Stimulated activated naive B cell treated with anti-CD40 and anti-IgM and Interleukin-4, amounts not matched to agents 10 μg/mL and 1 μg/mL and 100 μg/mL, for 72 hours (primary cell): ENCODE measurements at regions not wholly inside any gene's neighbourhood (a gene's known extent, or its start where the extent isn't known, plus 50 kb on each side); places are given as distances from the start of the nearest gene placed in this dataset.
"Not testable (repeated sequence)": the region's sequence is repeated elsewhere in the genome, so short reads cannot be mapped to it uniquely, and the experiment has no call there.

ENCODE experiments used
- ATAC-seq, 2 donors: fragments of 150-1000 bp; cut with Tn5 transposase; replicated peaks; 2 replicates each; pipeline ENCODE4 v1.10.0; 2021; ENCODE audit warnings: moderate library complexity in 1 of 2
- DNase-seq: peaks from one replicate; pipeline ENCODE4 v3.0.0; 2021
- H3K27ac Mint-ChIP-seq: one replicate; pipeline ENCODE4 v1.8.0; 2022; ENCODE audit warnings: mild to moderate bottlenecking, mixed read lengths
- H3K27me3 Mint-ChIP-seq, 2 donors: one replicate each; pipeline ENCODE4 v1.8.0; 2022; ENCODE audit warnings: mixed read lengths in 2 of 2
- H3K36me3 Mint-ChIP-seq, 2 donors: one replicate each; pipeline ENCODE4 v1.8.0; 2022; ENCODE audit warnings: mixed read lengths in 2 of 2, mild to moderate bottlenecking in 1 of 2
- H3K4me1 Mint-ChIP-seq, 2 donors: one replicate each; pipeline ENCODE4 v1.8.0; 2022; ENCODE audit warnings: mixed read lengths in 2 of 2, mild to moderate bottlenecking in 1 of 2
- H3K4me3 Mint-ChIP-seq, 2 donors: one replicate each; pipeline ENCODE4 v1.8.0; 2022; ENCODE audit warnings: mild to moderate bottlenecking in 2 of 2, mixed read lengths in 2 of 2, moderate library complexity in 1 of 2
- H3K9me3 Mint-ChIP-seq, 2 donors: one replicate each; pipeline ENCODE4 v1.8.0; 2022; ENCODE audit warnings: mixed read lengths in 2 of 2, mild to moderate bottlenecking in 1 of 2

DNA sequence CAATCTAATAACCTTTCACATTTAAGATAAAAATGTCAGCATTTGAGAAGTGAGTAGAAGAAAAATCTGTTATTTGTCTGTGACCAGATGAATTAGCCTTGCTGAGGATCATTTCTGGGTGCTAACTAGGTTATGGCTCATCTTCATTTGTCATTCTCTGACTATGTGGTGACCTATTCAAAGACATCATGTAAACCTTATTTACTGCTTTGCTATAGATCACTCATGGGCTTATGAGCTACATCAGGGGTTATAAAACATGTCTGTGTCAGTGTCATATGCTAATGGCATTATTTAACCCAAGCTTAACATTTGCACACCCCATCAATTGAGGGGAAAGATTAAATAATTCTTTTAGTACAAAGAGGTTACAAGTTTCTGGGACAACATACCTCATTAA lies 555.5 kb upstream of the CYLC2 start:
- H3K27me3 Mint-ChIP-seq: no peaks in the 10 kb centered on the region
- no peak overlapping the region for H3K27ac Mint-ChIP-seq
- no peaks in the 10 kb centered on the region for H3K4me1 Mint-ChIP-seq
- no peak for DNase-seq
- ATAC-seq: no peak
- no peak overlapping the region for H3K4me3 Mint-ChIP-seq
- H3K36me3 Mint-ChIP-seq: no peaks in the 10 kb centered on the region
- peaks cover 0 to 4% of the 10 kb centered on the region in 2 donors for H3K9me3 Mint-ChIP-seq

DNA sequence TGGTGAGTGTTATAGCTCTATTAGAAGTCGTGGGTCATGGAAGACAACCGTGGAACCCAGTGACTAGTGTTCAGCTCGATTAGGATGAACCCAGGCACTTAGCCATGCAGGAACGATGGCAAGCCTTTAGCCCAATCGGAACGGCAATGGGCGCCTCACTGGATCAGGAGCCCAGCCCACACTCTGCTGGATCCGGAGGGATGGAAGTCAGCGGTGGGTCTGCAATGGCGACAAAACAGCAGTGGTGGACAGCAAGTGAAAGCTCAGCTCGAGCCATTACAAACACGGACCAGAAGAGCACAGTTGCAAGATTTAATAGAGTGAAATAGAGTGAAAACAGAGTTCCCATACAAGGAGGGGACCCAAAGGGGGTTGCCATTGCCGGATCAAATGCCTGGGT lies 558.5 kb upstream of the CYLC2 start:
- not testable (repeated sequence) for ATAC-seq, H3K27me3 Mint-ChIP-seq, H3K4me1 Mint-ChIP-seq

DNA sequence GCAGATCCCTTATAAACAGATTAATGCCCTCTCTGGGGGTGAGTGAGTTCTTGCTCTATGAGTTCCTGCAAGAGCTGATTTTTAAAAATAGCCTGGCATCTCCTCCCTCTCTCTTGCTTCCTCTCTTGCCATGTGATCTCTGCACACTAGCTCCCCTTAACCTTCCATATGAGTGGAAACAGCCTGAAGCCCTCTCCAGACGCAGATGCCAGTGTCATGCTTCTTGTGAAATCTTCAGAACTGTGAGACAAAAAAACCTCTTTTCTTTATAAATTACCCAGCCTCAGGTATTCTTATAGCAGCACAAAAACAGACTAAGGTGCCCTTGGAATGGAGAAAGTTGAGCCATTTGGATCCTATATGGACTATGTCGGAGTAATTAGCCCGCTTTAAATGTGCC lies 559.7 kb upstream of the CYLC2 start:
- Mint-ChIP-seq H3K36me3 (no peaks in the 10 kb centered on the region), H3K4me3 (no peak overlapping the region), H3K4me1 (no peaks in the 10 kb centered on the region), H3K9me3 (peaks cover 0 to 3% of the 10 kb centered on the region in 2 donors), H3K27me3 (no peaks in the 10 kb centered on the region), H3K27ac (no peak overlapping the region)
- DNase-seq: no peak
- no peak for ATAC-seq

More for the DNA sequence above, 558.5 kb upstream of the CYLC2 start:
- not testable (repeated sequence) for H3K27ac Mint-ChIP-seq, H3K36me3 Mint-ChIP-seq, H3K9me3 Mint-ChIP-seq, DNase-seq, H3K4me3 Mint-ChIP-seq

DNA sequence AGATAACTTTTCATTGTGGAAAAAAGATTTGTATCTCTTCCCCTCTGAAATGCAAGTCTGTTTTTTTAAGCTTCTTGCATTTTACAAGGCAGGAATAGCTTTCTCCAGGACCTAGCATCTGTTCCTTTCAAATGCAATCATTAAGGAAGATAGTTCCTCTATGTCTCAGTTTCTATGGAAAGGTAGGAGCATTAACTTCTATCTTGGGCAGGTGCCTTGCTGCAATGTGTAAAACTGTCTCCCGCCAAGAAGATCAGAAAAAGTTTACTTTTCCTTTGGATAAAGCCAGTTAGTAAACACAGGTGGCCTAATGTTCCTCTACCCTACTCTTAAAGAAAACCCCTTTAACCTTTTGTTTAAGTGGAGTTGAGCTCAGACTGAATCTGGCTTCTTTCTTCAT lies 560.6 kb upstream of the CYLC2 start:
- Mint-ChIP-seq H3K9me3 (peaks cover 0 to 3% of the 10 kb centered on the region in 2 donors), H3K4me1 (no peaks in the 10 kb centered on the region), H3K27ac (no peak overlapping the region), H3K36me3 (no peaks in the 10 kb centered on the region), H3K27me3 (no peaks in the 10 kb centered on the region), H3K4me3 (no peak overlapping the region)
- ATAC-seq (no peak), DNase-seq (no peak)

DNA sequence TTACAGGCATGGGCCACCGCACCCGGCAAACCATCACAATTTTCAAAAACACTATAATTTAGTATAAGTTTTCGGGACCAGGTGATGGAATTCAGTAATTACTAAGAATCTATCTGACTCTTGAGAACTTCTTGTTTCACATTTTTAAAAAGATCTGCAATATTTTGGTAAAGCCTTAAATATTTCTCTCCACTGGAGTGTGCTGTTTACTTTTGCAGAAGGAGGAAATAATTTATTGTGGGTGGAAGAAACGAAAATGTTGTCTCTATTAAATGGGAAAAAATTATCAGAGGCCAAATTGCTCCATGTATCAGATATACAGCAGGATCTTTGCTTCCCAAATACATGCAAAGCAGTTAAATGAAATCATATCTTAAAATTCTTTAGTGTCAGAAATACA lies 566.8 kb upstream of the CYLC2 start:
- H3K9me3 Mint-ChIP-seq: peaks cover 0 to 3% of the 10 kb centered on the region in 2 donors
- H3K4me1 Mint-ChIP-seq: no peaks in the 10 kb centered on the region
- no peaks in the 10 kb centered on the region for H3K27me3 Mint-ChIP-seq
- no peak for DNase-seq
- no peak overlapping the region for H3K4me3 Mint-ChIP-seq
- H3K27ac Mint-ChIP-seq: no peak overlapping the region
- no peak for ATAC-seq
- H3K36me3 Mint-ChIP-seq: no peaks in the 10 kb centered on the region

DNA sequence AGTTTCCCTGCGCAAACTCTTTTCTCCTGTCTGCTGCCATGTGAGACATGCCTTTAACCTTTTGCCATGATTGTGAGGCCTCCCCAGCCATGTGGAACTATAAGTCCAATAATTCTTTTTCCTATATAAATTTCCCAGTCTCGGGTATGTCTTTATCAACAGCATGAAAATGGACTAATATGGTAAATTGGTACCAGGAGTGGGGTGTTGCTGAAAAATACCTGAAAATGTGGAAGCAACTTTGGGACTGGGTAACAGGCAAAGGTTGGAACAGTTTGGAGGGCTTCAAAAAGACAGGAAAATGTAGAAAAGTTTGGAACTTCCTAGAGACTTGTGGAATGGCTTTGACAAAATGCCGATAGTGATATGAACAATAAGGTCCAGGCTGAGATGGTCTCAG lies 578.9 kb upstream of the CYLC2 start:
- not testable (repeated sequence) for H3K27me3 Mint-ChIP-seq, H3K27ac Mint-ChIP-seq, DNase-seq, H3K4me1 Mint-ChIP-seq, H3K36me3 Mint-ChIP-seq, ATAC-seq, H3K4me3 Mint-ChIP-seq
- H3K9me3 Mint-ChIP-seq: peaks cover 18% of the 10 kb centered on the region in 2 donors

DNA sequence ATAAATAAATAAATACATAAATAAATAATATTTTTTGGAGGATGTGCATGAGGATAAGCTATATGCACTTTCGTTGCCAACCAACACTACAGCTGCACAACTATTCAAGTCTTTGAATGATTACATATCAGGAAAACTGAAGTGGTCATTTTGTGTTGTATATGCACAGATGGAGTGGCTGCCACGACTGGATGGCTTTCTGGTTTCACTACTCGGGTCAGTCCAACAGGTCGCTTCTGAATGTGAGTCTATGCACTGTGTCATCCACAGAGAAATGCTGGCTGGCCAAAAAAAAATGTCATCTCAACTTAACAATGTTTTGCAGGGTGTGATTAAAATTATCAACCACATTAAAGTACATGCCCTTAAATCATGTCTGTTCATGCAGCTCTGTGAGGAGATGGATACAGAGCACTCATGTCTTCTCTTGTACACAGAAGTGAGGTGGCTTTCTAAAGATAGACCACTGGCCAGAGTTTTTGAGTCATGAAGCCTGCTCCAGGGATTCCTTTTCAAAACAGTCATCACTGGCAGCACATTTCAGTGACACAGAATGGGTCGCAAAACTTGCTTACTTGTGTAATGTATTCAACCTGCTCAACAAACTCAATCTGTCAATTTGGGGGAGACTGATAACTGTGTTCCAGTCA lies 589.8 kb upstream of the CYLC2 start:
- no peak for ATAC-seq
- no peaks in the 10 kb centered on the region for H3K9me3 Mint-ChIP-seq
- no peaks in the 10 kb centered on the region for H3K36me3 Mint-ChIP-seq

DNA sequence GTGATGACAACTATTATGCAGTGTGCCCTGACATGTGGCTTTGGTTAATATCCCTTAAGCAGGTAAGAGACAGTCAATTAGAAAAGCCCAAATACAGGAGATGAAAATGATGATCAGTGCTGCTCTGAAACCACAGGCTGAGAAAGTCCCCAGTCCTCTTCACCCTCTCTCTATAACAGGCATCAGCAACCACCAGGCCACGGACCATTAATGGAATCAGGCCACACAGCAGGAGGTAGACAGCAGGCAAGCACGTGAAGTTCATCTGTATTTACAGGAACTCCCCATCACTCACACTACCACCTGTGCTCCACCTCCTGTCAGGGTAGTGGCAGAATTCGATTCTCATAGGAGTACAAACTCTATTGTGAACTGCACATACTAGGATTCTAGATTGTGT lies 591.6 kb upstream of the CYLC2 start:
- Mint-ChIP-seq H3K36me3 (no peaks in the 10 kb centered on the region), H3K27ac (no peak overlapping the region), H3K4me3 (no peak overlapping the region), H3K9me3 (no peaks in the 10 kb centered on the region), H3K27me3 (no peaks in the 10 kb centered on the region), H3K4me1 (no peaks in the 10 kb centered on the region)
- DNase-seq: no peak
- no peak for ATAC-seq

More for the DNA sequence above, 589.8 kb upstream of the CYLC2 start:
- H3K27ac Mint-ChIP-seq: no peak overlapping the region
- DNase-seq: no peak
- no peaks in the 10 kb centered on the region for H3K27me3 Mint-ChIP-seq
- H3K4me1 Mint-ChIP-seq: no peaks in the 10 kb centered on the region
- H3K4me3 Mint-ChIP-seq: no peak overlapping the region

DNA sequence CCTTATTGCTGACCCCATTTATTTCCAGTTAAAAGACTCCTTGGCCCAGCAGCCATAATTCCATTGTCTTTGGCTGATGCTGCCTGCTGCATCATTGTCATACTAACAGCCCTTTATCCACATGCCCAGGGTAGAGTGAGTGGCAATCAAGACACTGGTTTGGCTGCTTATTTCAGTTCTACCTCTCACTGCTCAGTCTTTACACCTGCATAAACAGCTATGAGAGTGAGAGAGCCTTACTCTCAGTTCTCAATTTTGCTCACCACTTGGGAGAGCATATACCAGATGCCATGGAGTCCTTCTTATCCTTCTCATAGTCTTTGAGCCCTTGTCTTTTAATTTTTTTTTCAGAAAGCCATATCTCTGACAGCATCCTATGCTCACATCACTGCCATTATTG lies 596.9 kb upstream of the CYLC2 start:
- Mint-ChIP-seq H3K27ac (no peak overlapping the region), H3K4me1 (no peaks in the 10 kb centered on the region), H3K36me3 (no peaks in the 10 kb centered on the region), H3K9me3 (peaks cover 0 to 3% of the 10 kb centered on the region in 2 donors), H3K27me3 (no peaks in the 10 kb centered on the region), H3K4me3 (no peak overlapping the region)
- DNase-seq (no peak), ATAC-seq (no peak)

DNA sequence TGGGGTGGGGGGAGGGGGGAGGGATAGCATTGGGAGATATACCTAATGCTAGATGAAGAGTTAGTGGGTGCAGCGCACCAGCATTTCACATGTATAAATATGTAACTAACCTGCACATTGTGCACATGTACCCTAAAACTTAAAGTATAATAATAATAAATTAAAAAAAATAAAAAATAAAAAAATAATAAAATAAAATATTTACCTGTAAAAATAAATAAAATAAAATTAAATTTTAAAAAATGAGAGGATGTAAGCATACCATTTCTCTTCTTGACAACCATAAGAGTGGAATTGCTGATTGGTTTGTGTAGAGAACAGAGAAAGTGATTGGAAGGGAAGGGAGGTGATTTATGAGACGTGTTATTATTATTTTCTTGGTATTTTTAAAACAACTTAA lies 609.5 kb upstream of the CYLC2 start:
- not testable (repeated sequence) for H3K27me3 Mint-ChIP-seq, H3K4me3 Mint-ChIP-seq, DNase-seq, H3K36me3 Mint-ChIP-seq, H3K27ac Mint-ChIP-seq, ATAC-seq, H3K9me3 Mint-ChIP-seq, H3K4me1 Mint-ChIP-seq

DNA sequence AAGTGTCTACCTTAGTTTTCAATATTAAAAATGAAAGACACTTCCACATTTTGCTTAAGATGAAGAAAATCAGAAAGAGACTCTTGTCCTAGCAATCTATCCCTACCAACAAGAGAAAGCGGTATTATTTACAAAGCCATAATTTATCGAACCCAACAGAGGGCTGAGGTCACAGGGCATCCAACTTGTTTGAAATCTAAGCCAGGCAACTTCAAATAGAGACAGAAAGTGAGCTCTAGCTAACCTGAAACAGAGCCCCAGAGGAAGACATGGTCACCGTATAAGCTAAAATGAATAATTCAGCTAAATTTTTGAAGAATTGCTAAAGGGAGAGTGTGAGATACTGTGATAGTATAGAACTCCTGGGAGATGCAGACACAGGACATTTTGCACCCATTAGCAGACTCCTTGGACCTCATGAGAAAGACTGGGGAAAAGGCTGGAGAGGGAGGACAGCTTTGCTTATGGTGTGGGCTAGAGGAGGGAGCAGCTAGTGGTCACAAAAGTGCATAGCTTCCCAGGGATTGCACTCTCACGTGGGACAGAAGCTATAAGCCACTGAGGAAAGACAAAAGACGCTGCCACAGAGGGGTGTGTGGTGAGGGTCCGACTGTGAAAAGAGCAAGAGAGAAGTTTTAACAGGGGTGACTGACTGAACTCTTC lies 624.2 kb upstream of the GRIN3A start:
- Mint-ChIP-seq H3K4me1 (no peaks in the 10 kb centered on the region), H3K27ac (no peak overlapping the region), H3K27me3 (no peaks in the 10 kb centered on the region), H3K36me3 (no peaks in the 10 kb centered on the region), H3K9me3 (peaks cover 6 to 9% of the 10 kb centered on the region in 2 donors), H3K4me3 (no peak overlapping the region)
- DNase-seq (no peak), ATAC-seq (no peak)

DNA sequence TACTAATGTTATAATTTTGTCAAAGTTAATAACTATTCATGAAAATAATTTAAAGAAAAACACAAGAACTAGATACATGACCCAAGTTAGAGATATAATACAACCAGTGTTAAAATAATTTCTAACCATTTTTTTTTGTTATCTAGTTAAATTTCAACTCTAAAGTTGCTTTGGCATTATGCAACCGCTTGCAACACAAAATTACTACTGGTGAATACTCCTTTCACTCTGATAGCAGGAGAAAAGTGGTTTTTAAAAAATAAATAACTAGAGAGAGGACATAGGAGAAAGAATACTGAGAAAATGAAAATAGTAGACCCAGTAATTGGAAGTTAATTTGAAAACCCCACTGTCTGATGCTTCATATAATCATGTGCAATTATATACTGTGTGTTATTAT lies 622.4 kb upstream of the GRIN3A start:
- no peak for DNase-seq
- Mint-ChIP-seq H3K27me3 (no peaks in the 10 kb centered on the region), H3K36me3 (no peaks in the 10 kb centered on the region), H3K9me3 (peaks cover 12 to 16% of the 10 kb centered on the region in 2 donors), H3K27ac (no peak overlapping the region), H3K4me1 (no peaks in the 10 kb centered on the region), H3K4me3 (no peak overlapping the region)
- ATAC-seq: no peak

DNA sequence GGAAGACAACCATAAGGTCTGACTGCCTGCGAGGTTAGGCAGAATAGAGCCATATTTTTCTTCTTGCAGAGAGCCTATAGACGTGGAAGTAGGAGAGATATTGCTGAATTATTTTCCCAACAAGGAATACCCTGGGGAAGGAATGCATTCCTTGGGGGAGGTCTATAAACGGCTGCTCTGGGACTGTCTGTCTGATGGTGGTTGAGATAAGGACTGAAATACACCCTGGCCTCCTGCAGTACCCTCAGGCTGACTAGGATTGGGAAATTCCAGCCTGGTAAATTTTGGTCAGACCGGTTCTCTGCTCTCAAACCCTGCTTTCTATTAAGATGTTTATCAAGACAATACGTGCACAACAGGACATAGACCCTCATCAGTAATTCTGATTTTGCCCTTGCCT lies 617.5 kb upstream of the GRIN3A start:
- no peak for ATAC-seq
- no peak for DNase-seq
- no peak overlapping the region for H3K4me3 Mint-ChIP-seq
- peaks cover 8 to 12% of the 10 kb centered on the region in 2 donors for H3K9me3 Mint-ChIP-seq
- H3K27me3 Mint-ChIP-seq: no peaks in the 10 kb centered on the region
- H3K36me3 Mint-ChIP-seq: no peaks in the 10 kb centered on the region
- no peak overlapping the region for H3K27ac Mint-ChIP-seq
- no peaks in the 10 kb centered on the region for H3K4me1 Mint-ChIP-seq

DNA sequence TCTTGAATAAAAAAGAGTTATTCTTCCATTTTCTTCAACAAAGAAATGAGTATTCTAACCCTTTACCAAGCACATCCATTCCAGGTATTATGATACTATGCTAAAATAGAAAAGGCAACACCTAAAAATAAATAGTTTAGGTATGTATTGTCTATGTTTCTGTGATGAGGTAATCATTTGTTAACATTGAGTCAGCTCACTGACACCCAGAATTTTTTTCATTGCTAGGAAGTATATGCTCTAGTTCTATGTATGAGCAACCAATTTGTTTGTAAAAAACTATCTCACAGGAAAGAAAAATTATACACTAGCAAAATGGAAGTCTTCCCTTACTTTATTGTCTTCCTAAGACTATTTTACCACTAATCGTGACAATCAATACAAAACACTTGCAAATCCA lies 615.6 kb upstream of the GRIN3A start:
- Mint-ChIP-seq H3K9me3 (peaks cover 8 to 19% of the 10 kb centered on the region in 2 donors), H3K27me3 (no peaks in the 10 kb centered on the region), H3K36me3 (no peaks in the 10 kb centered on the region), H3K4me3 (no peak overlapping the region), H3K27ac (no peak overlapping the region), H3K4me1 (no peaks in the 10 kb centered on the region)
- DNase-seq (no peak), ATAC-seq (no peak)

DNA sequence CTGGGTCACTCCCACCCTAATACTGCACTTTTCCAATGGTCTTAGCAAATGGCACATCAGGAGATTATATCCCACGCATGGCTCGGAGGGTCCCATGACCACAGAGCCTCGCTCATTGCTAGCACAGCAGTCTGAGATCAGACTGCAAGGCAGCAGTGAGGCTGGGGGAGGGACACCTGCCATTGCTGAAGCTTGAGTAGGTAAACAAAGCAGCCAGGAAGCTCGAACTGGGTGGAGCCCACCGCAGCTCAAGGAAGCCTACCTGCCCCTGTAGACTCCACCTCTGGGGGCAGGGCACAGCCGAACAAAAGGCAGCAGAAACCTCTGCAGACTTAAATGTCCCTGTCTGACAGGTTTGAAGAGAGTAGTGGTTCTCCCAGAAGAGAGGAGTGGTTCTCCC lies 599.0 kb upstream of the GRIN3A start:
- H3K36me3 Mint-ChIP-seq, H3K4me1 Mint-ChIP-seq, H3K27me3 Mint-ChIP-seq, ATAC-seq, DNase-seq, H3K9me3 Mint-ChIP-seq, H3K27ac Mint-ChIP-seq, H3K4me3 Mint-ChIP-seq: not testable (repeated sequence)
